NCI-H526 treated with DMSO at 0.1 percent for 48 hours (cell line): ENCODE measurements at regions not wholly inside any gene's neighbourhood (a gene's known extent, or its start where the extent isn't known, plus 50 kb on each side); places are given as distances from the start of the nearest gene placed in this dataset.
"Not testable (repeated sequence)": the region's sequence is repeated elsewhere in the genome, so short reads cannot be mapped to it uniquely, and the experiment has no call there.

Source experiments
- DNase-seq: peaks from one replicate; lab custom pipeline; 2025; lab: John Stamatoyannopoulos, UW

DNA sequence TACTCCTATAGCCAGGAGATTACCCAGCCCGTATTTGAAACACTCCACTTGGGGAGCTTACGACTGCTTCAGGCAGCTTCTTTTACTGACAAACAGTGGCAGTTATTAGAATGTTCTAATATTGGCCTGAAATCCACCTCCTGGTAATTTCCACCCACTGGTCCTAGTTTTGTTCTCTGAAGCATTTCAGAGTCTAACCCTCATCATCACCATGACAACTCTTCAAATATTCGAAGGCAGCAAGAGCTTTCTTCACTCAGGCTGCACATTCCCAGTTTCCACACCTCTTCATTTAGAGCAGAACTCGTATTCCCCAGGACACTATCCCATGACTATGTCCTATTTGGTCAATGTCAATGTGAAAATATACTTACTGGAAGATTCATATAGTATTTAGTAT, 325.6 kb downstream of the UBE3D start:
- DNase-seq = no peak

DNA sequence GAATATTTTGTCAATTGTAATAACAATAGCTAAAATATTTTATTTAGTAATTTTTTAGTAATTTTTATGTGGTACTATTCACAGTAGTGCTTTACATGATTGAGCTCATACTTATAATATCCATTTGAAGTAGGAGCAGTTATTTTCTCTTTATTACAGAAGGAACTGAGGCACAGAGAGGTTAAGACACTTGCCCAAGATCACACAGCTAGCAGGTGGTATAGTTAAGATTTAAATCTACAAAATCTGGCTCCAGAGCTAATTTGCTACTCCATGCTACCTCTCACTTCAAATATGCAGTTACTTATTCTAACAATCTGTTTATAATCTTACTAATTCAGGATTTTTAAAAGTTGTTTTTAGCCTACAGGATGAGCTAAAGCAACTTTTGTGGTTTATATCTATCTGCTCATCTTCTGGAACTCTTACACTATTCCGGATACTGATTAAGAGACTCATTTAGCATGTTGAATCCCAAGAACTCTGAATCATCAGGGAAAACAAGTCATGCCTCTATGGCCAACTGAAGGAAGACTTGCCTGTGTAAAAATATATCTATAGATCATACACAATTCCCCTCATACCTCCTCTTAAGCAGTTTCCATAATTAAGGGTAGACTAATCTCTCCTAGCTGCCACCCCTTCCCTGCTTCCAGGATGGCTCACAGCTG, 324.2 kb downstream of the UBE3D start:
- DNase-seq = no peak

DNA sequence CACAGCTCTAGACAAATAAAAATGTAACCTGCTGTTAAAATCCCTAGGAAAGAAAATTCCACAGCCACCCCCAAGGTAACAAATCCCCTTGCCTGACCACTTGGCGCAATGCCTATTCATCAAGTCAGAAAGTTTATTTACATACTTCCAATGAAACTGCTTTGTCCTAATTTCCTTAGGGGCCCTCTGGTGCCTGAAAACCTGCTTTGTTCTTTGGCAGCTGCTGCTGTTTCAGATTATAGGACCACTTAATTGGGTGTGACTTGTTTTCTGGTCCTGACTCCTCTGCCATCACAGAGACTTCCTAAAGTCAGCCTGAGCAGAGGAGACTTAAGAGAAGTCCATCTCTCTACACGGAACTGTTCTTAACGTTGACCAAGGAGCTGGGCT, 323.6 kb downstream of the UBE3D start:
- peak; percentile 81 for DNase-seq

DNA sequence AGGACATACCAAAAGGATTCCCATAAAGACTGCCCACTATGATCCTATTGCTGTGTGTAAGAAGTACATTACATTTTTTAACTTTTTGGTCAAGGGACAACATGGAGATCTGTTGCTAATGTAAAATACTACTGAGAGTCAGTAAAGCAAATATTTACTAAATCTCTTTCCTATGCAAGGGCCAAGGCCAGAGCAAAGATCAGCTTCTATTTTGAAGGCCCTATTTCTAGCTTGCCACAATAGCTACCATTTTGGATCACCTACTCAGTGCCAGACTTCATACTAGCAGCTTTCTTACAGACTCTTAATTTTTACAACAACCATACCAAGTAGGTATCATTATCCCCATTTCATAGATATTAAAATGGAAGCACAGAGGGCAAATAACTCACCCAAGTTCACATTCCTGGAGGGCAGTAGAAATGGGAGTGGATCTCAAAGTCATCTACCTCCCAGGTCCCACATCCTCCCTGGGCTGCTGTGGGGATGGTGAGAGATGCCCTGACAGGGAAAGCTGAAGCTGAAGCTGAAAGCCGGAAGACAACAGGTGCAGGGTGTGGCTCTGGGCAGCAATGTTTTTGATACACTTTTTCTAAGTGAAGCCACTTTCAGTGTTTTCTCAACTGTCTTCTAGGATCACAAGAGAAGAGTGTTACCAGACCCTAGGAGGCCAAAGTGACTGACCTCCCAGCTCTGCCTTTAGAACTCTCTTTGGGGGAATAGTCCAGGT, 321.2 kb downstream of the UBE3D start:
- DNase-seq = no peak

DNA sequence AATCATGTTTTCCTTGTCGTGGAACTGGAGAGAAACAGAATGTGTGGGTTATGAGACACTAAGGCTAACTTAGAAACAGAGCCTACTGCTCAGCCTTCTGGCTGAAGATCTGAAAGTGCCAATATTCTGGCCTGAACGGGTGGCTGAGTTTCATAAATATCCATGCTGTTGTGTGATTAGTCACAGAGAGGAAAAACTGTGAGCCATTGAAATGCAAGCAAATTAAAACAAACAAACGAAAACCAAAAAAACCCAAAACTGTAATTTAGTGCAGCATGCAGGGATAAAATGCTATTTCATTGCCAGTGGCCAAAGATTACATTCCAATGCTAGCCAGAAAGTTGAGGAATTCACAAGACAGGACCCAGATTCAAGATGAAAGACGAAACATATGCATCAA, 315.1 kb downstream of the UBE3D start:
- no peak for DNase-seq

DNA sequence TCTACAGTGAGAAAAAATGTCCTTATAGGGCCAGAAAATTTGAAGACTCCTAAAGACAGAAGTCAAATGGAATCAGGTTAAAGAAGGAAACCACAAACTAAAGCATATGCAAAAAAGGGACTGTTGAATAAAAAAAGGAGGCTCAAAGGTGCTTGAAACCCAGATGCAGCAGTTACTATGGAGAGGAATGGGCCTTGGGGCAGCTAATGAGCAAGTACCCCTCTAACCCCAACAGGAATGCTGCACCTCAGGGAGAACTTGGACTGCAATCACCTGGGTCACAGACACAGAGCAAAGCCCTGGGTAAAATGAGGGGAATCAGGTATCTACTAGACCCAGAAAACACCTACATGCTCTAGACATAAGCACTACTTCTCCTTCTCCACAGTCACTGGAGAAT, 313.9 kb downstream of the UBE3D start:
- no peak for DNase-seq

DNA sequence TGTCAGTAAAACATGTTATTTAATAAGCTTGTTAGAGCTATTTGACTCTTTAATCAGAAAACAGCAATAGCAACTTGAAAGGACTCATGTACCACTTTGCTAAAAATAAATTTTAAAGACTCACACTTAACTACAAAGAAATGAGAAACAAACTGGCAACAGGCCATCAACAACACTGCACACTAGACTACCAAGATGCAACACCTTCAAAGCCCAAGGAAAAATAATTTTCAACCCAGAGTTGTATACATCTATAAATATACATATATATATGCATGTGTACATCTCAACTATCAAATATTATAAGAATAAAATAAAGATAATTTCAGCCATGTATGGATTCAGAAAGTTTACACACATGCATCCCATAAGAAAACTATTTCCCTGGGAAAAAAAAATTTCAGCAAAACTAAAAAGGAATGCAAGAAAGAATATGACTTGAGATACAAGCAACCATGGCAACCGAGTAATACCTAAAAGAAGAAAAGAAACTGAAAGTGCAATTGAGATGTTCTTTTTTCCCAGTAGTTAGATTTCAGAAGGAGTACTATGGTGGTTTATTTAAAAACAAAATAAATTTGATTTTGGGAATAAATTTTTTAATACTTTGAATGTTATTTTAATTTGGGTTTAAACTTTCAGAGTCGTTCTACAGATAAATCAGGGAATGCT, 303.8 kb downstream of the UBE3D start:
- DNase-seq = no peak

DNA sequence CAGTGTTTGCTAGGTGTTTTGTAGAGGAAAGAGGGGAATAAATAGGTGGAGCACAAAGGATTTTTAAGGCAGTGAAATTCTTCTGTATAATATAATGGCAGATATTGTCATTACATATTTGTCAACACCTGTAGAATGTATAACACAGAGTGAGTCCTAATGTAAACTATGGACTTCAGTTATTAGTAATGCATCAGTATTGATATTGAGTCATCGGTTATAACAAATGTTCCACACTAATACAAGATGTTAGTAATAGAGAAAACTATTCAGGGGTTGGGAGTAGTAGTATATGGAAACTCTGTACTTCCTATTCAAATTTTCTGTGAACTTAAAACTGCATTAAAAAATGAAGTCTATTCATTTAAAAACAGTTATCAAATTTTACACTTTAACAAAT, 299.2 kb downstream of the UBE3D start:
- DNase-seq = no peak

DNA sequence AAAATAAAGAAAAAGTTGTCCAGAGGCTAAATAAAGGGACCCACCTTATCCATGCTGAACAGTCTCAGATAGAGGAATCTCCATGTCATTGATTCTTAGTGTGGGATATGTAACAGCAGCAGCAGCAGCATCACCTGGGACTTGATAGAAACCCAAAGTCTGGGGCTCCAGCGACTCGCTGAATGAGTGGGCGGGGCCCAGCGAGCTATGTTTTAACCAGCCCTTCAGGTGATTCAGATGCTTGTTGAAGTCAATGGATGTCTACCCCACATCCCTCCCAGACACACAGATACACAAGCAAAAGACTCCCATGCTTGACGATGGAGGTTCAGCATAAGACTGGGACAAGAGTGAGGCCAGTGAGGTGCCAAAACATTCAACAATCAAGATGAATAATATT, 298.6 kb downstream of the UBE3D start:
- no peak for DNase-seq

DNA sequence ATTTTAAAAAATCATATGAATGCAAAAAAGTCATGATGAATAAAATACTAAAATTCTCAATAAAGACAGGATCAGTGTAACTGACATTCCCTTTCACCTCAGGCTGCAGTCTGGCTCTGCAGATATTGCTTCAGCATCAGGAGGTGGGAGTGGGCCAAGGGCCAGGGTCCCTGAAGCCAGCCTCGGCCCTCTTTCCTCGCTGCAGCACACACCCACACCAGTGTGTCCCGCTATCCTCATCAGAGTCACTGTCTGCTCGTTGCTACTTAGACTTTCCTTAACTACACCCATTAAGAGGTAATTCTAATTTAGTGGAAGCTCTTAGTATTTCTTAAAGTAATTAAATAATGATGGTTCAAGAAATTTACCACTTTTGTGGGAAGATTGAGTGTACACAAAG, 298.2 kb downstream of the UBE3D start:
- DNase-seq = no peak

DNA sequence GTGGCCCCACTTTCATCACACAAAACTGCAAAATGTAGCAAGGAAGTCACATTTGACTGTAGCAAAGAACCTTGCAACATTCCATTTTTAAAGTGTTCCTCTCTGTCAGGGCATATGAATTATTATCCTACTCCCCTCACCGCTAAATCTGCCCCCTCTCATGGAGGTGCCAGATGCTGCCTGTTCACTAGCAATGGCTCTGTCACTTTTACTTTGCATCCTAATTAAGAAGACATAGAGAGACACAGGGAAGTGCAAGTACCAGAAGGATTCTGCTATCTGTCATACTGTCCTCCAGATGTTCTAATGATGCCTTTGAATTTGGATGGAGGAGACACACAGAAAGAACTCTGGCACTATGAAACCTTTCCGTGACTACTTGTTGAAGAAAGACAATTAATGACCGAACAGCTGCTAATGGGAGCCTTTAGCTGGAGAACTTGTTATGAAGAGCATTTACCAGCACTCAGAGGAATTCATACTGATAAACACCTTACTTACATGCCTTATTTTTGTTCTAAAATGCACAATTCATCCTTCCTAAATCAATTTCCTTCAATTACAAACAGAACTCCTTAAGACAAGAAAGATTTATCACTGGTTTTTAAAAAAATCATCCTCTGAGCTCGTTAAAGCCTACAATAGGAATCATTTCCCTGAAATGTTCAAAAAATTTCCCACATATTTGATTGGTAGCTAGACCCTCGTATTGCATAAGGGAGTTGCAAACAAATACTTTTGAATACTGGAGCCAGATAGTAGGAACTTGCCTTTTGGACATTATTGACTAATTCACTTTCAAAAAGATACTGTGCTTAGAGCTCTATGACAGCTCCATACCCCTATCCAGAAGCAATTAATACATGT, 292.6 kb downstream of the UBE3D start:
- DNase-seq = no peak

DNA sequence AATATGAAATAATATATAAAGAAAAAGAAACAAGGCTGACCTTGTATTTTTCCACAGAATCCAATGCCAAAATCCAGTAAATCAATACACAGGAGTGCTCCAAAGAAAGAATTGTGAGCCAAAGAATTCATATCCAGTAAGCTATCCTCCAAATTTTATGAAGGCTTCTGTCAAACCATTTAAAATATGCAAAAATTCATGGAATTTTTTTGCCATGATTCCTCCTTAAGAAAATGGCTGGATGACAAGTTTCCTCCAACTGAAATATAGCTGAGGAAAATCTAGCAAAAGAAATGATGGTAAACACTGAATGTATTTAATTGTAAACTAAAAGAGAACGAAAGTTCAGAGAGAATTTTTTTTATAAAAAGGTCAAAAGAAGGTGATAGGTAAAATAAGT, 290.3 kb downstream of the UBE3D start:
- no peak for DNase-seq

DNA sequence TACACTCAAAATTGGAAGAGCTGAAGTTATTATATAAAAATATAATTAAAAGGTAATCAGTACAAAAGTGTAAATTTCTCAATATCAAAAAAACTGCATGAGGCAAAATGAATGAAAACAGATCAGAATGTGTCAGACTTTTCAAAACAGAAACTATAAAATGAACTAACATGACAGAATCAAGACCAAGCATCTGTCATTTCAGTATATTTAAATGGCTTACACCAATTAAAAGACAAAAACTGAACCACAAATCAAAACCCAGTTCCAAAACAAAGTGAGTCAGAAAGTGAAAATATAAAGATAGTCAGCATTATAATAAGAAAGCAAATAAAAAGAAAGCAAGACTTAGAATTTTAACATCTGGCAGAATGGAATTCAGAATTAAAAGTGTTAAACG, 289.7 kb downstream of the UBE3D start:
- DNase-seq = no peak

DNA sequence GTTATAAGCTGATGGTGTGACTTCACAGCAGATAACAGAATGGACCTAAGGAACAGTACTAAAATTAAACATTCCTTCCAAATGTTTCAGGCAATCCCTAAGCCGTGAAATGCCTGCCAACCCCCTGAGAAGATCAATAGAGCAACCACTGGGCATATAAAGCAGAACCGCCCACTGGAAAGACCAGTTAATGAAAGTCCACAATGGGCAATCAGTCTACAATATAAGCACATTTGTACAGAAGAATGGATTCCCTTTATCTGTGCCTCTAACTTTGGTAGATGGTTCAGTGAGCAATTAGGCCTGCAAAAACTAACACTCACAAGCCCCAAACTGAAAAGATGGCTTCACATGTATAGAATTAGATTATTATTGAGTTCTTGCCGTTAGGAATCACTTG, 286.6 kb downstream of the UBE3D start:
- no peak for DNase-seq

DNA sequence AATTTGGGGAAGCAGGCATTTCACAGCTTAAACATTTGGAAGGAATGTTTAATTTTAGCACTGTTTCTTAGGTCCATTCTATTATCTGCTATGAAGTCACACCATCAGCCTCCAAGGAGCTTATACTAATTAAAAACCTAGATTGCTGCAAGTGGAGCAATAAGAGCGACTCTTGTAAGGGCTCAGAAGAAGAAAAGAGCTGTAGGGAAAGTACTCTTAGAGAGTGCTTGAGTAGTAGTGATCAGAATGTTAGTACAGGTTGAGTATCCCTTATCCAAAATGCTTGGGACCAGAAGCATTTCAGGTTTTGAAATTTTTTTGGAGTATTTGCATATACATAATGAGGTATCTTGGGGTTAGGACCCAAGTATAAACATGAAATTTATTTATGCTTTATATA, 285.3 kb downstream of the UBE3D start:
- DNase-seq = no peak

DNA sequence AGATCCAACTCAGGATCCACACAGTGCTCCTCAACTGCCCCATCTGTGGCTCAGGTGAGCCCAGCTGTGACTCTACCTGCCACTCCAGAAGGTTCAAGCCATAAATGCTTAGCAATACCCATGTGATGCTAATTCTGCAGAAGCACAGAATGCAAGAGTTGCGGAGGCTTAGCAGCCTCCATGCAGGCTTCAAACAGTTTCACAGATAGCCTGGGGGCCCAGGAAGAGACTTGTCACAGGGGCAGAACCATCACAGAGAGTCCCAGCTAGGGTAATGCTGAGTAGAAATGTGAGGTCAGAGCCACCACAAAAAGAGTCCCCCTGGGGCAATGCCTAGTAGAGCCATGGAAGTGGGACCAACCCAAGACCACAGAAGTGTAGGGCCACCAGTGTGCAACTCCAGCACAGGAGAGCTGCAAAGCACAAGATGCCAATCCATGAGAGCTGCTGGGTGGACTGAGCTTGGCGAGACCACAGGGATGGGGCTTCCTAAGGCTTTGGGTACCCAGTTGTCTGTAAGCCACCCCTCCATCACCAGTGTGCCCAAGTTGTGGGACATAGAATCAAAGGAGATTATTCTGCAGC, 283.9 kb downstream of the UBE3D start:
- no peak for DNase-seq

DNA sequence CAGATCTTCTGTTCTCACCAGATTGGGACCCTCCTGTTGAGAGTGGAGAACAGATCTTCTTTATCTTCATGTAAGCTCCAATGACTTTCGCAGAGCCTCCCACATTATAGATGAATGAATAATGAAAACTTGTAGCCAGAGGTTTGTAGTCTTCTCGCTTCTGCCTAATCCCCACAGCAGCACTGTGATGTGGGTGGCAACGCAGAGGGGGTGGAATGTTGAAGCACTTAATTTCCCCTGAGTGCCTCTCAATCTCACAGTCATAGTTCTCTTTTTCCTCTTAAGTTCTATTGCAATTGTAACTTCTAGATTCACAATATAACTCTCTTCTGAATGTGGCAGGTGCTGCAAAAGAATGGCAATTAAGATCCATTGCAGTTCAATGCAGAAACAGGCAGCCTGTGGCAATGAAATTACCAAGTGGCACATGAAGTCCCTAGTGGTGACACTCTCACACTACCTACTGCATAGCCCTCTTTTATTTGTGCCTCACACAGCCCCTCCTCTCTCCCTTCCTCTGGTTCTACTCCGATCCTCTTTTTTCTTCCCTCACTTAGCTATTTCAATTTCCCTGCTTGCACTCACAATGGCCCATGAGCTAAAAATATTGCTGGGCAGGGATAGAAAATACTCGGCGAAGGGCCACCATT, 281.9 kb downstream of the UBE3D start:
- no peak for DNase-seq

DNA sequence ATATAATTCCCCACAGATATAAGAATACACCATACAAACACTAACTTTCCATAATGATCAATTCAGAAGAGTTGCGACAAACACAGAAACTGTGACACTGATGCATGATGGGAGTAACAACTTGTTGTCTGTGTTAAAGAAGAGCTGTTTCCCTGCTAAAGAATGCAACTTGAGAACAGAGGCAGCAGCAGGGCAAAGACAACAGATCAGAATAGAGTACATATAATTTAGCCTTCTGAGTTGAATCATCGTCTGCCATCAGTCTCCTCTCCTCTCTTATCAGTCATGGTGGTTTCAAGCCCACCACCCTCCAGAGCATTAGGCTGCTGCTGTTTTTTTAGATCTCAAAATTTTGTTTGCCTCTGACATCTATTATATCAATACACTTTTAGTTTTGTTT, 280.4 kb downstream of the UBE3D start:
- no peak for DNase-seq

DNA sequence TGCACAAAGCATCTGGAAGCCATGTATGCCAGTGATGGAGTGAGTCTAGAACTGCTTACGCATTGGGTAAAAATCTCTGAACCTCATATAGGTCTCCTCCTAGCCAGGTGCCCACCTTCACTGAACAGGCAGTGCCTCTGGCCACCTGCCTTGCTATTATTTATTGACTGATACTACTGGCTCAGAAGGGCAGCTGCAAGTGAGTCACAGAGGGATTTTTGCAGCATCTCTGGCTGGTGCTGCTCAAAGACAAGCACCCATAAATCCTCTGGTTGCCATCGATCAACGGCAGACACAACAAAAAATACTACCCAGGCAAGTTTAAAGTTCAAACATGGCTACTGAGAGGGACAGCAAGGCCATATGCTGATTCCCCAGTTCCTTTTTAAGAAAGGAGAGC, 279.4 kb downstream of the UBE3D start:
- DNase-seq = no peak

DNA sequence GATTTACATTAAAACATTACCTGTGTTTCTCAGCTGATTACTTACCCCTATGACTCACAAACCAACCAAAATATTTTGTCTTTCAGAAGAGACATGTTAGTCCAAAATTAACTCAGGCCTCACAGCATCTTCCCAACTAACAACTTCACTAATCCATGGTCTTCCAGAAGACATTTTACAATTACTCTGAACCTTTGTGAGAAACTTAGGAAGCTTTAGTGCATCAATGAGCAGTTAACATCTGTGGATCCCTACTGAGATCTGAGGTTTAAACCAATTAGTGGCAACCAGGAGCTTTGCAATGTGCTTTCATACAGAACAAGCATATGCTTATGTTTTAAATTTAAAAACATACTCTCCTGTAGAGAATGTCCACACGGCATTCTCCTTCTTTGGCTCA, 269.7 kb downstream of the UBE3D start:
- DNase-seq = no peak

DNA sequence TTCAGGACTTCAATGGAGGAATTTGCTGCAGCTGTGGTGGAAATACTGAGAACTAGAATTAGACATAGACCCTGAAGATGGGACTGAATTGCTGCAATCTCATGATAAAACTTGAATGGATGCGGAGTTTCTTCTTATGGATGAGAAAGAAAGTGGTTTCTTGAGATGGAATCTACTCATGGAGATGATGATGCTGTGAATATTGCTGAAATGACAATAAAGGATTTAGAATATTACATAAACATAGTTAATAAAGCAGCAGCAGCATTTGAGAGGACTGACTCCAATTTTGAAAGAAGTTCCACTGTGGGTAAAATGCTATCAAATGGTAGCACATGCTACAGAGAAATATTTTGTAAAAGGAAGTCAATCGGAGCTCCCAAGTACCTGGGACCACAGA, 264.6 kb downstream of the UBE3D start:
- no peak for DNase-seq

DNA sequence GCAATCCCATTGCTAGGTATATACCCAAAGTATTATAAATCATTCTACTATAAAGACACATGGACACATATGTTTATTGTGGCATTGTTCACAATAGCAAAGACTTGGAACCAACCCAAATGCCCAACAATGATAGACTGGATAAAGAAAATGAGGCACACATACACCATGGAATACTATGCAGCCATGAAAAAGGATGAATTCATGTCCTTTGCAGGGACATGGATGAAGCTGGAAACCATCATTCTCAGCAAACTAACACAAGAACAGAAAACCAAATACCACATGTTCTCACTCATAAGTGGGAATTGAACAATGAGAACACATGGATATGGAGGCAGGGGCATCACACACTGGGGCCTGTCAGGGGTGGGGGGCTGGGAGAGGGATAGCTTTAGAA, 249.4 kb downstream of the UBE3D start:
- DNase-seq = not testable (repeated sequence)
